NCI-H345 treated with DMSO at 0.1 percent for 48 hours (cell line): ENCODE measurements at regions not wholly inside any gene's neighbourhood (a gene's known extent, or its start where the extent isn't known, plus 50 kb on each side); places are given as distances from the start of the nearest gene placed in this dataset.
"Not testable (repeated sequence)": the region's sequence is repeated elsewhere in the genome, so short reads cannot be mapped to it uniquely, and the experiment has no call there.

Source experiments
- DNase-seq: peaks from one replicate; lab custom pipeline; 2025; ENCODE audit not compliant: unreplicated experiment; lab: John Stamatoyannopoulos, UW

GRCh38 chr16:17989255-17989654 lies 347.3 kb downstream of the NPIPA8 start:
- no peak for DNase-seq

- no peak for DNase-seq
Measured at GRCh38 chr16:17988839-17989238, 347.7 kb downstream of the NPIPA8 start.

GRCh38 chr16:17986991-17987390 lies 349.5 kb downstream of the NPIPA8 start:
- no peak for DNase-seq

- no peak for DNase-seq
Measured at GRCh38 chr16:17984810-17985209, 351.7 kb downstream of the NPIPA8 start.

GRCh38 chr16:17983847-17984639 lies 352.5 kb downstream of the NPIPA8 start:
- DNase-seq: no peak

- no peak for DNase-seq
Measured at GRCh38 chr16:17983114-17983513, 353.4 kb downstream of the NPIPA8 start.

GRCh38 chr16:17977260-17977659 lies 359.3 kb downstream of the NPIPA8 start:
- DNase-seq: no peak

GRCh38 chr16:17972460-17972943 lies 364.0 kb downstream of the NPIPA8 start:
- DNase-seq: no peak

- no peak for DNase-seq
Measured at GRCh38 chr16:17970816-17971331, 365.7 kb downstream of the NPIPA8 start.

- DNase-seq: no peak
Measured at GRCh38 chr16:17970157-17970765, 366.3 kb downstream of the NPIPA8 start.

GRCh38 chr16:17965133-17965900 lies 371.2 kb downstream of the NPIPA8 start:
- no peak for DNase-seq

- no peak for DNase-seq
Measured at GRCh38 chr16:17964196-17964595, 372.3 kb downstream of the NPIPA8 start.

- no peak for DNase-seq
Measured at GRCh38 chr16:17963185-17963836, 373.2 kb downstream of the NPIPA8 start.

GRCh38 chr16:17962726-17963125 lies 373.8 kb downstream of the NPIPA8 start:
- no peak for DNase-seq

- DNase-seq: not testable (repeated sequence)
Measured at GRCh38 chr16:17961822-17962221, 374.7 kb downstream of the NPIPA8 start.

- DNase-seq: no peak
Measured at GRCh38 chr16:17951378-17951777, 385.2 kb downstream of the NPIPA8 start.

- DNase-seq: no peak
Measured at GRCh38 chr16:17949982-17950250, 386.6 kb downstream of the NPIPA8 start.

GRCh38 chr16:17949141-17949981 lies 387.2 kb downstream of the NPIPA8 start:
- DNase-seq: no peak

- DNase-seq: no peak
Measured at GRCh38 chr16:17947637-17948036, 388.9 kb downstream of the NPIPA8 start.

- no peak for DNase-seq
Measured at GRCh38 chr16:17947165-17947564, 389.4 kb downstream of the NPIPA8 start.
